NCI-H82 treated with DMSO at 0.1 percent for 48 hours (cell line): ENCODE measurements at regions not wholly inside any gene's neighbourhood (a gene's known extent, or its start where the extent isn't known, plus 50 kb on each side); places are given as distances from the start of the nearest gene placed in this dataset.
A peak's percentile ranks its signal among the peaks of the same experiment; 100 is the strongest.
"Not testable (repeated sequence)": the region's sequence is repeated elsewhere in the genome, so short reads cannot be mapped to it uniquely, and the experiment has no call there.

Source experiments
- DNase-seq: peaks from one replicate; lab custom pipeline; 2025; ENCODE audit not compliant: unreplicated experiment; lab: John Stamatoyannopoulos, UW

- DNase-seq: no peak
Measured at GRCh38 chr18:22791310-22791610, 141.9 kb upstream of the RBBP8 start.

- no peak for DNase-seq
Measured at GRCh38 chr18:22796113-22796512, 137.0 kb upstream of the RBBP8 start.

GRCh38 chr18:22800551-22800951, 132.6 kb upstream of the RBBP8 start:
- DNase-seq: no peak

DNA sequence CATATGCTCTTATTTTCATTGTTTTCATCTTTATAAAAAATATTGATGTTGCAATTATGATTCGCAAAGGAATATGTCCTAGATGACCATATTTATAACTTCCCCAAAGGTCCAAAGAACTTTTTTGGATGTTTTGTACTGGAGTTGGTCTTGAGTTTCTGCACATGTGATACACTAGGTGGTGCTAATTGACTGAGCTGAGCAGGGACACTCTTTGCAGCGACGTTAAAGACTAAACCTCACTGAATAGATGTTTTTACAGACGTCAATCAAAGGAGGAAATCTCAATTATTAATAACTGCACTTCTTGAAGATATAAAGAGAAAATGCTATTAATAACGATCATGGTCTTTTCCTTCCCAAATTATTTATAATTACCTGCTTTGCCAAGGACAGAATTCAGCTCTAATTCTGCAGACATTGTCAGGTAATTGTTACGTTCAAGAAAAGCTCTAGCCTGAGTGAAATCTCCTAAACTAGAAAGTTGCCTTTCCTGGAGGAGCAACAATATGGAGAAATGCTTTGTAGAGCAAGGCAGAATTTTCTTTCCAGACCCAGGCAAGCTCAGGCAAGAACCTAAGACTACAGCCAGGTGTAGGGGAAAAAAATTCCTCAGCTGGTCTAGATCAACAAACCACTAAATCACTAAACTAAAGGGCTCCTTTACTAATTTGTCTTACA, 119.3 kb upstream of the RBBP8 start:
- no peak for DNase-seq

DNA sequence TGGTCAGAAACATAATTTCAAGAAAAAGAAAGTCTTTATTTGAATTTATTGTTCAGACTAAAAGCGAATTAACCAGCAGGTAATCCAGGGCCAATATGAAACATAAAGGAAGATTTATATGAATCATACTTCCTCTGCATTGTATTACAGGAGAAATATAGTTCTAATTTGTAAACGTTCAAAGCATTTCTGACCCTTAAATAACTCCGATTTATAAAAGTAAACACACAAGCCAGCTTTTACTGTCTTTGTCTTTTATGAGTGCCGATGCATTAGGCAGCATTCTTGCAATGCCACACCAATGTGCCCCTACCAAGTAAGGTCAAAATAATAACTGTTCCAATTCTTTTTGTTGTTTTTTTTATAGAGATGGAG, 118.8 kb upstream of the RBBP8 start:
- DNase-seq: no peak

GRCh38 chr18:22816266-22817176, 116.6 kb upstream of the RBBP8 start:
- no peak for DNase-seq

DNA sequence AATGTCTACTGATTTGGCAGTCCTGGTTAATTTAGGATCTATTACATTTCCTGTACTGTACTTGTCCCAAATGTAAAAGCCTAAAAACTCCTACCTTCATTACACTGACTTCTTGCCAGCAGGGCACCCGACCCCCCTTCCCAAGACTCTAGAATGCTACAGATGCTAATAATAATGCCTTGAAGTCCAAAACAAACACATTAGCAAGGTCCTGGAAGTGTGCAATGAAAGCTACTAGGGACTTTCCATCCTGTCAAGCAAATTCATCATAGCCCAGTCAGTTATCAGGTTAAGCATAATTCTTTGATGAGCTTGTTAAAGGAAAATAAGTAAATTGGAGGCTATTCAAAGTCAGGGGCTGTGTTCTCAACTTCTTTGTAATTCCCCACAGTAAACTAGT, 115.3 kb upstream of the RBBP8 start:
- no peak for DNase-seq

GRCh38 chr18:22822024-22822423, 111.1 kb upstream of the RBBP8 start:
- no peak for DNase-seq

DNA sequence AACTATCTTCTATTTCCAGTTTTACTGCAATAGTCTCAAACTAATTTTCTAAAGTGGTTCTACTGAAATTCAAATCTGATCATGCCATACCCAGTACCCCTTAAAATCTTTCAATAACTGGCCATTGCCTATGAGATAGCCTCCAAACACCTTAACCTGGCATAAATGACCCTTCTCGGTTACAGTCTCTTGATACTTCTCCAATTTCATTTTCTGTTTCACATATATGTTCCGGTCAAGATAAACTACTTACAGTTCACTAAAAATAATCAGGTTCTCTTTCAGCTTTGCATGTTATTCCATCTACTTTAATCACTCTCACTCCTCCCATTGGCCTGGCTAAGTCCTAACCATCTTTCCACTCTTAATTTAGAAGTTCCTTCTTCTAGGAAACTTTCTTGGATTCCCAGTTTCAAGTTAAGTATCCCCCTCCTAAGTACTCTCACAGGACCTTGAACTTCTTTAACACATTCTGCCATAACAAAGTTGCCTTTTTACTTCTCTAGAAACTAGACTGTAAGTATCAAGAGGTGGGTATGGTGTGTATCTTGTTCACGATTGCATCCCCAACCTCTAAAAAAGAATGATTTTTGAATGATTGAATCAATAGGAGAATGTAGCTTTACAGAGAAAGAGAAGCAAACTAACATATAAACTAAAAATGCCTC, 110.2 kb upstream of the RBBP8 start:
- no peak for DNase-seq

- no peak for DNase-seq
Measured at GRCh38 chr18:22826726-22827125, 106.4 kb upstream of the RBBP8 start.

GRCh38 chr18:22827216-22827615, 105.9 kb upstream of the RBBP8 start:
- DNase-seq: no peak

GRCh38 chr18:22827741-22828140, 105.4 kb upstream of the RBBP8 start:
- no peak for DNase-seq

GRCh38 chr18:22828171-22828570, 105.0 kb upstream of the RBBP8 start:
- no peak for DNase-seq

DNA sequence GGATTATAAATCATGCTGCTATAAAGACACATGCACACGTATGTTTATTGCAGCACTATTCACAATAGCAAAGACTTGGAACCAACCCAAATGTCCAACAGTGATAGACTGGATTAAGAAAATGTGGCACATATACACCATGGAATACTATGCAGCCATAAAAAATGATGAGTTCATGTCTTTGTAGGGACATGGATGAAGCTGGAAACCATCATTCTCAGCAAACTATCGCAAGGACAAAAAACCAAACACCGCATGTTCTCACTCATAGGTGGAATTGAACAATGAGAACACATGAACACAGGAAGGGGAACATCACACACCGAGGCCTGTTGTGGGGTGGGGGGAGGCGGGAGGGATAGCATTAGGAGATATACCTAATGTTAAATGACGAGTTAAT, 104.5 kb upstream of the RBBP8 start:
- DNase-seq: not testable (repeated sequence)

GRCh38 chr18:22829781-22830180, 103.3 kb upstream of the RBBP8 start:
- no peak for DNase-seq

DNA sequence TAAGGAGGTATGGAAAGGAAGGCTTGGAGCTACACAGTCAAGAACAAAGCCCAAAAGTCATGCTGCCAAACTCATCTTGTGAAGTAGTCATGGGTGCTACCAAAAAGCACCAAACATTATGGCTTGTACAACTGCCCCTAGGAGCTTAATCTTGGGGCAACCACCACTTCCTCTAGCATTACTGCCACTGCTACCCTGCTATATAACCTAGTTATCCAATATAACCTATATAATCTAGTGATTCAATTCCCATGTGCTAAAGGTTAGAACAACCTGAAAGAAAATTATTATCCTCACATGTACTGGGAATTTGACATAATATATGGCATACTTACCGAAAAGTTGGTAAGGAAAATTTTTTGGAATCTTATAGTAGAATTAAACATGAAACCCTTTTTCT, 102.6 kb upstream of the RBBP8 start:
- DNase-seq: no peak

GRCh38 chr18:22831441-22831904, 101.7 kb upstream of the RBBP8 start:
- DNase-seq: no peak

DNA sequence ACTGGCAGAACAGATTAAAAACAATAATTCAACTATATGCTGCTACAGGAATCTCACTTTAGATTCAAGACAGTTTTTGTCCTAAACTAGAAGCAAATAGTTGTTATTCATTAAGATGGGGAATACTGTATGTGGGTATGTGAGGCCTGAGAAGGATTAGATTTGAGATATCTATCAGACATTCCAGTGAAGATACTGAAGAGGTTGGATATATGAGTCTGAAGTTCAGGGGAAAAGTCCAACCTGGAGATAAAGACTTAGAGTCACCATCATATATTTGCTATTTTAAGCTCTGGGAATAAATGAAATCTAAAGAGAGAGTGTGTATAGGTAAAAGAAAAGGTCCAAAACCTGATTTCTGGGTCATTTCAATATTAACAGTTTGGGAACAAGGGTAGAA, 96.2 kb upstream of the RBBP8 start:
- no peak for DNase-seq

DNA sequence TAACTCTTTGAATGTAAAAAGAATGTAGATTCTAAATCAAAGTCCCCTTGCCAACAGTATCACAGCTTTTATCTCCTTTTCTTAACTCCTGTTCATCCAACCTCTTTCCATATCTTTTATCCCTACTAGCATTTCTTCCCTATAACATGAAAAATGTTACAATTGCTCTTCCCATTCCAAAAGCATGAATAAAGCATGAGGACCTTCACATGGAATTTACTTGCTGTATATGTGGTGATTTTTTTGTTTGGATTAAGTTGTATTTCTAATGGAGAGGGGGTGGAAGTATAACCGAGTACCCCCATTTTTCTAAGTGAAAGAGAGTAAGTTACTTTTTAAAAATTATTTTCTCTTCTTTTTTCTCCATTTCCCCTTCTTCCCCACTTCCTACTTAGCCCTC, 94.9 kb upstream of the RBBP8 start:
- DNase-seq: no peak

DNA sequence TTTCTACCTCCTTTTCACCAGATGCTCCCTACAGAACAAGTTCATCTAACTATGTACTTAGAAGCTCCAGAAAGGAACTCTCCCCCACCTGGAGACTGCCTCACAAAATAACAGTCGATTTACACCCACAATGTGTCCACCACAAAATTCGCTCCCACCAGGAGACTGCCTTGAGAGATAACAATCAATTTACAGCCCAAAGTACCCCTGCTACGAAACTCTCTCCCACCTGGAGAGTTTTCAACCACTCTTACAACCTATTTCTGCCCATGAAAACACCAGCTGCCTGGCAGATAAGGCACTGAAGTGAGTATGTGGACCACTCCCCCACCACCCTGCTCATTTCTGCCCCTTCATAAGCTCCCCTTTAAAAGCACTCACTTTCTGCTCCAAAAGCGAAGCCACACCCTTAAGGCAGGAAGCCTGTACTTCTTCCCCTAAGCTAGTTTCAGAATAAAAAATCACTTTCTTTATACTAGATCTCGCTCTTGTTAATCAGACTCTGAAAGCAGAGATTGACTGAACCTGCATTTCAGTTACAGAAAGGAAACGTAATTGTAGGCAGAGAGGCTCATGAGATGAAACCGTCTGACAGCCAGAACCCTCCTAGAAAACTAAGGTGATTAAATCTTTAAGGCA, 94.4 kb upstream of the RBBP8 start:
- DNase-seq: peak; percentile 45

GRCh38 chr18:22839340-22839821, 93.7 kb upstream of the RBBP8 start:
- peak; percentile 75 for DNase-seq
